ENCODE measurements at regions not wholly inside any gene's neighbourhood (a gene's known extent, or its start where the extent isn't known, plus 50 kb on each side); places are given as distances from the start of the nearest gene placed in this dataset.

- no peaks in the 10 kb centered on the region for H3K4me1 Mint-ChIP-seq
- H3K9me3 Mint-ChIP-seq, result peaks cover 0 to 4% (median 2%) of the 10 kb centered on the region in 3 donors
- H3K4me3 Mint-ChIP-seq, result no peak overlapping the region
- peaks cover 2% of the 10 kb centered on the region for H3K36me3 Mint-ChIP-seq
- peaks cover 14% of the 10 kb centered on the region for H3K27me3 Mint-ChIP-seq
- H3K27ac Mint-ChIP-seq, result no peak overlapping the region
Measured at GRCh38 chr6:2509711-2510110, 241.0 kb downstream of the MYLK4 start.

- Mint-ChIP-seq H3K27ac (no peak overlapping the region), H3K36me3 (peaks cover 2% of the 10 kb centered on the region), H3K4me1 (peaks cover 0 to 1% (median 0%) of the 10 kb centered on the region in 3 donors), H3K27me3 (peaks cover 14% of the 10 kb centered on the region), H3K4me3 (no peak overlapping the region), H3K9me3 (peaks cover 0 to 4% (median 2%) of the 10 kb centered on the region in 3 donors)
Measured at GRCh38 chr6:2508071-2508470, 242.7 kb downstream of the MYLK4 start.

DNA sequence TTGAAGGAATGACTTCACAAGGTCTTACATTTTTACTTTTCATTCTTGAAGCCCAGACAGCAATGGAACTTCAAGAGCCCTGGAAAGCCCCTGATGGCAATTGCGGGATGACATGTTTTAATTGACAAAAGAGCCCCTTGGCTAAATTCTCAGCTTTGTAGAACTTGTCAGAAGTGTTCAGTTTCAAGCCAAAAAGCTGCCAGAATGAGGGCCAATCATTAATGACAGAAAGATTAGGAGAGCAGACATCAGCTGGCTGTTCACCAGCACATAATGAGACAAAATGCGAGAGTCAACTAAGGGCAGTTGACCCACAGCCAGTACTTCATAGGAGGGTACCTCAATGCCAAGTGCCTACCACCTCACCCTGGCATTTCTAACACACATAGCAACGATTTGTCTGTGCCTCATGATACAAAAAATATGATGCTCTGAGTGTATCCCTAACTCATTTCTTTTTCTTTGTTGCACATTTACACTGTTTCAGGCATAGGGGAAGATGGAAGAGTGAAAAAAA is 243.1 kb downstream of the MYLK4 start:
- Mint-ChIP-seq H3K27me3 (peaks cover 14% of the 10 kb centered on the region), H3K36me3 (peaks cover 2% of the 10 kb centered on the region), H3K9me3 (peaks cover 0 to 4% (median 2%) of the 10 kb centered on the region in 3 donors), H3K27ac (no peak overlapping the region), H3K4me3 (no peak overlapping the region), H3K4me1 (peaks cover 0 to 1% (median 0%) of the 10 kb centered on the region in 3 donors)

DNA sequence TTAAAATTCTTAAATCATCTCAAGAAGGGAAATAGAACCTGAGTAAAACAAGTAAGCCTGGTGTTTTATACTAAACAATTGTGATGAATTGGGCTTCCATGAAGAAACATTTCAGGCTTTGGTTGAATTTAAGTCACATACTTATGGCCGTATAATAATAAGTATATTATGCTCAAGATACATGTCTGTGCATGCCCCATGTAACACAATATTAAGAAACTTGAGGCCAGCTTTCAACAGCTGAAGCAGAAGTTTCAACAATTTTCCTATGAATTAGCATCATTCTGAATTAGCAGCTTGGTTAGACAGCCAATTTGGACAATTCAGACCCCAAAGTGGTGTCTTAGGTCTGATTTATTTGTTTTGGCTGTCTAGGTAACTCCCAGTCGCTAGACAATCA is 243.7 kb downstream of the MYLK4 start:
- H3K27me3 Mint-ChIP-seq, result peaks cover 14% of the 10 kb centered on the region
- peaks cover 2% of the 10 kb centered on the region for H3K36me3 Mint-ChIP-seq
- peaks cover 0 to 4% (median 2%) of the 10 kb centered on the region in 3 donors for H3K9me3 Mint-ChIP-seq
- no peak overlapping the region for H3K4me3 Mint-ChIP-seq
- peaks cover 0 to 1% (median 0%) of the 10 kb centered on the region in 3 donors for H3K4me1 Mint-ChIP-seq
- H3K27ac Mint-ChIP-seq, result no peak overlapping the region

GRCh38 chr6:2505624-2506023 is 245.1 kb downstream of the MYLK4 start:
- Mint-ChIP-seq H3K4me1 (peaks cover 0 to 1% (median 0%) of the 10 kb centered on the region in 3 donors), H3K27ac (no peak overlapping the region), H3K27me3 (peaks cover 10% of the 10 kb centered on the region), H3K4me3 (no peak overlapping the region), H3K9me3 (peaks cover 0 to 4% (median 2%) of the 10 kb centered on the region in 3 donors), H3K36me3 (no peaks in the 10 kb centered on the region)

DNA sequence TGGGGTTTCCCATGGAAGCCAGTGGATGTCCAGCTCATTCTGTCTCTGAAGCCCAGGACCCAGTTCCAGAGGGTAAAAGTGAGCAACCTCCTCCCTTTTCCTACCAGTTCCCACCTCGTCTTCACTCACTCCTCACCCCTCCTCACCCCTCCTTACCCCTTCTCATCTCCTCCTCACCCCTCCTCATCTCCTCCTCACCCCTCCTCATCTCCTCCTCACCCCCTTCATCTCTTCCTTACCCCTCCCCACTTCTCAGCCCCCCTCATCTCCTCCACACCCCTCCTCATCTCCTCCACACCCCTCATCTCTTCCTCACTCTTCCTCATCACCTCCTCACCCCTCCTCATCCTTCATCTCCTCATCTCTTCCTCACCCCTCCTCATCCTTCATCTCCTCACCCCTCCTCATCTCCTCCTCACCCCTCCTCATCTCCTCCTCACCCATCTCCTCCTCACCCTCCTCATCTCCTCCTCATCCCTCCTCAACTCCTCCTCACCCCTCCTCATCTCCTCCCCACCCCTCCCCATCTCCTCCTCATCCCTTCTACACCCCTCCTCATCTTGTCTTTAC is 246.1 kb downstream of the MYLK4 start:
- peaks cover 0 to 1% (median 0%) of the 10 kb centered on the region in 3 donors for H3K4me1 Mint-ChIP-seq
- peaks cover 10% of the 10 kb centered on the region for H3K27me3 Mint-ChIP-seq
- H3K27ac Mint-ChIP-seq, result no peak overlapping the region
- peaks cover 0 to 4% (median 2%) of the 10 kb centered on the region in 3 donors for H3K9me3 Mint-ChIP-seq
- no peak overlapping the region for H3K4me3 Mint-ChIP-seq
- no peaks in the 10 kb centered on the region for H3K36me3 Mint-ChIP-seq

DNA sequence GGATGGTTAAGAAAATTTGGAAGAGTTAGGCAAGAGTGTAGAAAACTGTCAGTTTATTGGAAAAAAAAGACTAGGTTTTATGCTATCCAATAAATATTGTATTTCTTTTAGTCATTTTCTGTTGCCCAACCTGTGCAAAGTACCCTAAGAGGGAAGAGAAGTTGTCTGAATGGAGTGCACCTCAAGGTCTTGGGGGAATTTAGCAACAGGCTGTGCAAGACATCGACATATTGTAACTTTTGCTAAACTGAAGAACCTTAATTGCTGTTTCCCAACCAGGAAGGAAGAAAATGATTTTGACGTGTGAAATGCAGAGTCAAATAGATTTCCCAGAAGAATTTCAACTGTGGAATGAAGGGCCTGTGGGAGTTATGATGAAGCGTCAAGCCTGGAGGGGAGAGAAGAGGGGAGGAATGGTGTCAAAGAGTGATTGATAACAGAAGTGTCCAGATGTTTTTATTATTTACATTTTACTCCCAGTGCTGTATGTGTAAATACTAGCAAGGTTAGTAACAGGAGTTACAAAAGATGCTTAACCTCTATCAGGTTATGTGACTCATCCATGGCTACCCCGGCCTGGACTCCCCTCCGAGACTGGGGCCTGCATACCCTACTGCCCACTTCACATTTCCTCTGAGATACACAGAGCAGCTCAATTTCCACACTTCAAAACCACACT is 246.8 kb downstream of the MYLK4 start:
- H3K4me1 Mint-ChIP-seq, result peaks cover 0 to 1% (median 0%) of the 10 kb centered on the region in 3 donors
- no peaks in the 10 kb centered on the region for H3K36me3 Mint-ChIP-seq
- peaks cover 0 to 4% (median 2%) of the 10 kb centered on the region in 3 donors for H3K9me3 Mint-ChIP-seq
- no peak overlapping the region for H3K27ac Mint-ChIP-seq
- H3K4me3 Mint-ChIP-seq, result no peak overlapping the region
- peaks cover 7% of the 10 kb centered on the region for H3K27me3 Mint-ChIP-seq

DNA sequence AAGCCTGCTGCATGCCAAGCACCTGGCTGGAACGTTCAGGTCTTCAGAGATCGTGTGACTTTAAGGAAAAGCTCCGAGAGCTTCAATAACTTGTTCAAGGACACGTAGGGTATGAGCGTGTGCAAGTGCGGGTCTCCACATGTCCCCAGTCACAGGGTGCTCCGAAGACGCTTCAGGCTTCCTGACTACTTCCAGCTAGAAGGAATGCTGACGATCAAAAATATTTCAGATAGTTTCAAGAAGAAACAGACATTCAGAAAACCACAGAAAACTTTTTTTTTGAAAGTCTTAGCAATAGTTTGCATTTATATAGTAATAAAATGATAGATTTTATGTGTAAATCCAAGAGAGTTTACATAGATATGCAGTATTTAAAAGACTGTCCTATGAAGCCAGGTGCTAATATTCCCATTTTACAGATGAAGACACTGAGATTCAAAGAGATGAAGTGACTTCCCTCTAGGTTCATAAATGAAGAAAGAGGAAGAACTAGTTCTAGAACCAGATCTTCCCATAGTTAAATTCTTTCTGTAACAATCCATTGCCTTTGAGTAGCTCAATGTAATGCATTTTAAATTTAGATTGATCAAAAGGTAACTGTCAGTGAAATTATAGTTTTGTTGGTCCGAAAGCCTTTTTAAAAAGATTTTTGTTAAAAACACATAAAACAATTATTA is 247.6 kb downstream of the MYLK4 start:
- no peak overlapping the region for H3K4me3 Mint-ChIP-seq
- H3K36me3 Mint-ChIP-seq, result no peaks in the 10 kb centered on the region
- H3K4me1 Mint-ChIP-seq, result peaks cover 0 to 1% (median 0%) of the 10 kb centered on the region in 3 donors
- H3K9me3 Mint-ChIP-seq, result peaks cover 0 to 4% (median 2%) of the 10 kb centered on the region in 3 donors
- H3K27me3 Mint-ChIP-seq, result peaks cover 5% of the 10 kb centered on the region
- no peak overlapping the region for H3K27ac Mint-ChIP-seq

GRCh38 chr6:2502096-2502997 is 248.4 kb downstream of the MYLK4 start:
- Mint-ChIP-seq H3K36me3 (no peaks in the 10 kb centered on the region), H3K27me3 (peaks cover 5% of the 10 kb centered on the region), H3K4me3 (no peak overlapping the region), H3K27ac (no peak overlapping the region), H3K4me1 (peaks cover 0 to 1% (median 0%) of the 10 kb centered on the region in 3 donors), H3K9me3 (peaks cover 0 to 2% (median 0%) of the 10 kb centered on the region in 3 donors)

DNA sequence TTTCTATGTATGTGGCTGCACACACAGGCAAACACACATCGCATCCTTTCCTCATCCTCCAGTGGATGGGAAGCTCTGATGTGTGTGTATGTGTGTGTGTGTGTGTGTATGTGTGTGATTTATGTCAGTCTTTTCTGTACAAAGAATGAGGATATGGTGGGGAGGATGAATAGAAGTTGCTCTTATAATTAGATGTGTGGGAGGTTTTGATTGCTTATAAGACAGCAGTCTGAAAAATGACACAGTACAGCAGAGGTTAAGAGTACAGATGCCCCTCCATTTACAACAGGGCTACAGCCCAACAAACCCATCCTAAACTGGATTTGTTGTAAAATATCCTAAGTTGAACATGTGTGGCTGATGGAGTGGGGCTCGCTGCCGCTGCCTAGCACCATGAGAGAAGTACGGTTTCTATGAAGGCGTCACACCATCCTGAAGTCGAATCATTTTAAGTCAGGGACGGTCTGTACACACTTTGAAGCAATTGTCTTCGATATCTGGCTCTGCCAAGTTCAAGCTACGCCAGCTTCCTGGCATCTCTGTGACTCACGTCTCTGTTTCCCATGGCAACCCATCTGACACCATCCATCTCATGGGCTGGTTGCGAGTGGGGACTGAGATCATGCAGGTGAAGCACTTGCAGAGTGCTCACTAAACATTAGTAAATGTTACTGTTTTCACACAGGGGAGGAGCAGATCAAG is 252.6 kb downstream of the MYLK4 start:
- Mint-ChIP-seq H3K9me3 (peaks cover 0 to 2% (median 2%) of the 10 kb centered on the region in 3 donors), H3K27ac (no peak overlapping the region), H3K36me3 (no peaks in the 10 kb centered on the region), H3K4me1 (no peaks in the 10 kb centered on the region), H3K27me3 (peaks cover 6% of the 10 kb centered on the region), H3K4me3 (no peak overlapping the region)

DNA sequence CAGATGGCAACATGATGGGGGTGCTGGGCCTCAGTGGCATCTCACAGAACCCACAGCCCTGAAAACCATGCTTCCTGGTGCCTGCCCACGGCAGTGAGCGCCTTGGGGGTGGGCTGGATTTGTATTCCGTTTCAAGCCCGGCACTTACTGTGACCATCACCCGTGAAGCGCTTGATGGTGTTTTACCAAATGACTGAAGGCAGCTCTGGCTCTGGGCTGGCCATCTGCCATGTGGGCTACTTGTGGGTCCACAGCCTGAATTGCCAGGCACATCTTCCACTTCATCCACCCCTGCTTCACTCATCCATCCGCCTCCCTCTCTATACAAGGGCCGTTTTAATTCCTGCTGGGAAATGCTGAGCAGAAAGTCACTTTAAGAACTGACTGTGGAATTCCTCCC is 250.9 kb upstream of the GMDS start:
- Mint-ChIP-seq H3K36me3 (no peaks in the 10 kb centered on the region), H3K4me3 (no peak overlapping the region), H3K27me3 (peaks cover 13% of the 10 kb centered on the region), H3K27ac (no peak overlapping the region), H3K9me3 (peaks cover 0 to 2% (median 2%) of the 10 kb centered on the region in 3 donors), H3K4me1 (peaks cover 0 to 1% (median 0%) of the 10 kb centered on the region in 3 donors)

GRCh38 chr6:2492686-2493523 is 247.5 kb upstream of the GMDS start:
- peaks cover 0 to 3% (median 2%) of the 10 kb centered on the region in 3 donors for H3K9me3 Mint-ChIP-seq

DNA sequence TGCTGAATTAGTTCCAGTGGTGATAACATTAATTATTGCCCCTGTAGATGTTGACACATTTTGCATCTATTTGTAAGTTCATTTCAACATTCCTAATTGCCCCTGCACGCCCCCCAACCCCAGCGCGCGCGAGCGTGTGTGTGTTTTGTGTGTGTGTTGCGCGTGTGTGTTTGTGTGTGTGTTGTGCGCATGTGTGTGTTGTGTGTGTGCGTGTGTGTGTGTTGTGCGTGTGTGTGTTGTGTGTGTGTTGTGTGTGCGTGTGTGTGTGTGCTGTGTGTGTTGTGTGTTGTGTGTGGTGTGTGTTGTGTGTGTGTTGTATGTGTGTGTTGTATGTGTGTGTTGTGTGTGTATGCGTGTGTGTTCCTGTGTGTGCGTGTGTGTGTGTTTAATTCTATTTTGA is 245.7 kb upstream of the GMDS start:
- Mint-ChIP-seq H3K4me3 (no peak overlapping the region), H3K36me3 (peaks cover 3% of the 10 kb centered on the region), H3K4me1 (peaks cover 0 to 1% (median 0%) of the 10 kb centered on the region in 3 donors), H3K9me3 (peaks cover 0 to 2% (median 0%) of the 10 kb centered on the region in 3 donors), H3K27me3 (peaks cover 10% of the 10 kb centered on the region), H3K27ac (no peak overlapping the region)

More at GRCh38 chr6:2492686-2493523, 247.5 kb upstream of the GMDS start:
- Mint-ChIP-seq H3K36me3 (peaks cover 3% of the 10 kb centered on the region), H3K27ac (no peak overlapping the region), H3K27me3 (peaks cover 11% of the 10 kb centered on the region), H3K4me1 (peaks cover 0 to 1% (median 0%) of the 10 kb centered on the region in 3 donors), H3K4me3 (no peak overlapping the region)

Data from IgD-negative memory B cell (primary cell).